Mesendoderm (in vitro differentiated cells): ENCODE measurements at regions not wholly inside any gene's neighbourhood (a gene's known extent, or its start where the extent isn't known, plus 50 kb on each side); places are given as distances from the start of the nearest gene placed in this dataset.

Experiments used
- DNase-seq: peaks from one replicate; pipeline ENCODE4 v3.0.0; 2013
- H2AK5ac ChIP-seq: 2 replicates; pipeline ENCODE4 v1.6.1; 2013; ENCODE audit warnings: low read length, inconsistent platforms
- H2BK120ac ChIP-seq: 2 replicates; pipeline ENCODE4 v1.6.1; 2013; ENCODE audit warnings: low read depth, mild to moderate bottlenecking, low read length, moderate library complexity, mixed read lengths
- H2BK15ac ChIP-seq: replicated peaks from 2 replicates; pipeline ENCODE4 v1.6.1; 2013; ENCODE audit warnings: low read depth, mild to moderate bottlenecking, moderate library complexity
- H2BK5ac ChIP-seq: 2 replicates; pipeline ENCODE4 v1.6.1; 2013; ENCODE audit warnings: low read length, inconsistent platforms
- H3K18ac ChIP-seq: 2 replicates; pipeline ENCODE4 v1.6.1; 2013; ENCODE audit warnings: mild to moderate bottlenecking, low read length, mixed read lengths
- H3K23ac ChIP-seq: one replicate; pipeline ENCODE4 v1.6.1; 2013; ENCODE audit warnings: low read length
- H3K27ac ChIP-seq: 2 replicates; pipeline ENCODE4 v1.5.1; 2013; ENCODE audit warnings: low read depth, mild to moderate bottlenecking, inconsistent platforms, low read length, moderate library complexity
- H3K27me3 ChIP-seq: 2 replicates; pipeline ENCODE4 v1.6.1; 2013; ENCODE audit warnings: low read length, control low read depth, mild to moderate bottlenecking, inconsistent platforms; ENCODE audit not compliant: insufficient read depth, poor library complexity
- H3K36me3 ChIP-seq: 2 replicates; pipeline ENCODE4 v1.6.1; 2013; ENCODE audit warnings: low read length, inconsistent platforms; ENCODE audit not compliant: control insufficient read depth, insufficient read depth
- H3K4ac ChIP-seq: one replicate; pipeline ENCODE4 v1.6.1; 2013; ENCODE audit warnings: low read depth, mild to moderate bottlenecking, low read length, moderate library complexity
- H3K4me1 ChIP-seq: 2 replicates; pipeline ENCODE4 v1.6.1; 2013; ENCODE audit warnings: low read depth, low read length, inconsistent platforms; ENCODE audit not compliant: control insufficient read depth
- H3K4me2 ChIP-seq: 2 replicates; pipeline ENCODE4 v1.6.1; 2013; ENCODE audit warnings: low read length
- H3K4me3 ChIP-seq: 2 replicates; pipeline ENCODE4 v1.5.1; 2013; ENCODE audit warnings: mild to moderate bottlenecking, low read length
- H3K56ac ChIP-seq: one replicate; pipeline ENCODE4 v1.6.1; 2013; ENCODE audit warnings: low read length
- H3K79me1 ChIP-seq: 2 replicates; pipeline ENCODE4 v1.6.1; 2013; ENCODE audit warnings: low read length, inconsistent platforms
- H3K79me2 ChIP-seq: 2 replicates; pipeline ENCODE4 v1.6.1; 2013; ENCODE audit warnings: mild to moderate bottlenecking, low read length; ENCODE audit not compliant: control insufficient read depth, insufficient read depth
- H3K9ac ChIP-seq: 2 replicates; pipeline ENCODE4 v1.6.1; 2013; ENCODE audit warnings: low read length, inconsistent platforms
- H4K5ac ChIP-seq: one replicate; pipeline ENCODE4 v1.6.1; 2013; ENCODE audit warnings: low read length
- H4K8ac ChIP-seq: one replicate; pipeline ENCODE4 v1.6.1; 2013; ENCODE audit warnings: low read depth, mild to moderate bottlenecking, control low read depth, low read length, moderate library complexity
- WGBS: extraction: QIAGEN DNeasy Blood & Tissue Kit; methylation state at CpG from one replicate; pipeline ENCODE4 v1.1.7; 2013; ENCODE audit warnings: low lambda C conversion rate, missing lambda C conversion rate; ENCODE audit not compliant: insufficient coverage; ENCODE audit errors: extremely low coverage; 5-methylcytosine and 5-hydroxymethylcytosine counted together

DNA sequence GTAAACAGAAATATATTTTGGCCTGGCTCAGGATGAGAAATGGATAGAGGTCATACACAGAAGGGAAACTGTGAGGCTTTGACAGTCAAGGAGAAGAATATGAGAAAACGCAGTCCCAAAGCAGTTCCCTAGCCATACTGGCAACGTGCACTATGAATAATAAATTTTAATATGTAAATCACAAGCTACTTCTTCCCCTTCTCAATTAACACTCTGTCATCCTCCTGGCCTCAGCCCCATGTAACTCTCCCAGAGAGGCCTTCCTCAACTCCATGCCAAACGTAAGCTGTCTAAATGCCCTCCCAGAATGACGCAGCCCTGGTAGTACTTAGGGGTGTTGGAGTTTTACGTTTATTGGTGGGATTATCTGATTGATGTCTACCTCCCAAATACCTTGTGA is 732.6 kb downstream of the LIG4 start:
- Histone ChIP-seq H2AK5ac (no peak overlapping the region), H4K8ac (no peak overlapping the region), H3K36me3 (no peaks in the 10 kb centered on the region), H3K27me3 (no peaks in the 10 kb centered on the region), H3K27ac (no peak overlapping the region), H2BK5ac (no peak overlapping the region), H3K56ac (no peak overlapping the region), H2BK120ac (no peak overlapping the region), H3K9ac (no peak overlapping the region), H4K5ac (no peak overlapping the region), H3K23ac (no peak overlapping the region), H3K79me1 (peaks cover 2% of the 10 kb centered on the region), H2BK15ac (no peak overlapping the region), H3K4ac (no peak overlapping the region), H3K4me3 (no peak overlapping the region), H3K4me1 (no peaks in the 10 kb centered on the region), H3K79me2 (no peaks in the 10 kb centered on the region), H3K4me2 (no peak overlapping the region), H3K18ac (no peak overlapping the region)
- no peak for DNase-seq
- WGBS = no CpG with 5 or more reads among the region's 5 CpGs

DNA sequence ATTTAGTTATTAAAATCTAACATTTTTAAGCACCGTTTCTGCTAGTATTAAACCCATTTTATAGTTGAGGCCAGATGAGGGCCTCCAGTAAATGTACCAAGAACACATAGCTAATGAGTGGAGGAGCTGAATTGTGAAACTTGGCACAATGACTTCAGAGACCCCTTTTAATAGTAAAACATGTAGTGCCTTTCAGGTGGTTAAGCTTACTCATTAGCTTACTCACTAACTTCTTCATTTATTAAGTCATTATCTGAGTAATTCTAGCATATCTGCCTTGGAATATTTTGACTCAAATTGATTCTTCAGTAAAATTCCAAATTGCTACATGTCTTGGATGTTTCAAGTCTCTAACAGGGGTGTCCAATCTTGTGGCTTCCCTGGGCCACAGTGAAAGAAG is 735.2 kb downstream of the LIG4 start:
- no peak overlapping the region for H2AK5ac ChIP-seq
- H3K27me3 ChIP-seq = no peaks in the 10 kb centered on the region
- H2BK120ac ChIP-seq = no peak overlapping the region
- no peak overlapping the region for H4K5ac ChIP-seq
- no peaks in the 10 kb centered on the region for H3K4me1 ChIP-seq
- H3K4me3 ChIP-seq = no peak overlapping the region
- no peak overlapping the region for H2BK5ac ChIP-seq
- no peak overlapping the region for H3K56ac ChIP-seq
- no peak overlapping the region for H3K27ac ChIP-seq
- no peak overlapping the region for H4K8ac ChIP-seq
- H3K4ac ChIP-seq = no peak overlapping the region
- WGBS = no CpG with 5 or more reads among the region's 1 CpG
- peaks cover 2% of the 10 kb centered on the region for H3K79me1 ChIP-seq
- H3K79me2 ChIP-seq = no peaks in the 10 kb centered on the region
- H2BK15ac ChIP-seq = no peak overlapping the region
- H3K4me2 ChIP-seq = no peak overlapping the region
- no peak overlapping the region for H3K18ac ChIP-seq
- no peak for DNase-seq
- H3K36me3 ChIP-seq = no peaks in the 10 kb centered on the region
- no peak overlapping the region for H3K9ac ChIP-seq
- no peak overlapping the region for H3K23ac ChIP-seq

DNA sequence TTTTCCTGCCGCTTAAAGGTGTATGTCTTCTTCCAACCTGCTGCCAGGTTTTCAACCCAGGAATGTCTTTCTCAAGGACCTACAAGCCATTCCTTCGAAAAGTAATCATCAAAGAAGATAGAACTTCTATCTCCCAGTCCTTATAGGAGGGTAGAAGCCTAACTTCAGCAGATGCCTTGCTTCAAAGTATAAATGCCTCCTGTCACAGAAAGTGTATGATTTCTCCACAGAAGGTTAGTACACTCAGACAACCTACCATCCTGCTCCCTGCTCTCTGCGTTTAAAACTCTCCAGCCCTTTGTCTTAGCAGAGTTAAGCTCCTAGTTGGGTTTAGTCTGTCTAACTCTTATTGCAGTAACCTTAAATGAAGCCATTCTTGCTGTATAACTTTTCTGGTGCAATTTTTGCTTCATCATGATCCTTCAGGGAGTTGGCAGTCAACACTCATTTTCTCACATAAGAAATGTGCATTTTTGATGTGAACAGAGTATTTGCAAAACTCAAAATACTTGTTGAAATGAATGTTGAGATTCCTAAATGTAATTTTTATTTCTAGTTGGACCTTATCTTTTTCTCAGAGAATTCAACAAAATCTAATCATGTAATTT is 737.5 kb downstream of the LIG4 start:
- no peak overlapping the region for H3K23ac ChIP-seq
- no peak overlapping the region for H3K9ac ChIP-seq
- no peaks in the 10 kb centered on the region for H3K27me3 ChIP-seq
- no peaks in the 10 kb centered on the region for H3K36me3 ChIP-seq
- H3K4me2 ChIP-seq = no peak overlapping the region
- no peak overlapping the region for H4K8ac ChIP-seq
- H3K79me1 ChIP-seq = peaks cover 2% of the 10 kb centered on the region
- no peak overlapping the region for H2AK5ac ChIP-seq
- H3K18ac ChIP-seq = peak overlapping the region; percentile 28
- no CpG with 5 or more reads among the region's 3 CpGs for WGBS
- H2BK120ac ChIP-seq = no peak overlapping the region
- no peak for DNase-seq
- H3K4me3 ChIP-seq = no peak overlapping the region
- no peaks in the 10 kb centered on the region for H3K4me1 ChIP-seq
- no peaks in the 10 kb centered on the region for H3K79me2 ChIP-seq
- no peak overlapping the region for H2BK15ac ChIP-seq
- no peak overlapping the region for H3K56ac ChIP-seq
- no peak overlapping the region for H2BK5ac ChIP-seq
- H3K27ac ChIP-seq = no peak overlapping the region
- H3K4ac ChIP-seq = no peak overlapping the region
- H4K5ac ChIP-seq = no peak overlapping the region

DNA sequence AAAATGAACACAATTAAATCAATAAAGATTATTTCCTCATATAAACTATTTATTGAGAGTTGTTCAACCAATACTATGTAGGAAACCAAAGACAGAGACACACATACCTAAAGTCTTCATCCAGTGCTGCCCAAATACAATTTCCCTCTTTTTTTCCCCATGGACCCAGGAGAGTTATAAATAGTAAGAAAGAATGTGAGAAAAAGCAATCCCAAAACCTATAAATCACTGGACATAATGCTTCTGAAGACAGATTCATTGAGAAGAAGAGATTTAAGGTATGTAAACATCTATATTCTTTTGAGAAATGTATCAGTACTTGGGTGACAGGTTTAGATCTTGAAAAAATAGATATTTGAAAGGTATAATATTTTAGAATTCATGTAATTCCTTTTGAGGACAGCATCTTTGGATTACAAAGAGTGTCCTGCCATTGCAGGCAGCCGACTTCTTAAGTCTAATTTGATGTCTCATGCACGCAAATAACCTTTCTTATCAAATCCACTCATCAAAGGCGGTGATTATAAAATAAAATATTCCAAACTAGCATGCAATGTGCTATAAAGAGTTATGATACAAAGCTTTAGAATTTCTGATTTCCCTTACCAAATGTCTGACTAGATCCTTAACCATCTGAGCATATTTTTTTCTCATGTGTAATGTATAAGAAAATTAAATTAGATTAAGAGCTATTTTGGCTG is 739.4 kb downstream of the LIG4 start:
- WGBS = no CpG with 5 or more reads among the region's 3 CpGs
- no peak overlapping the region for H3K56ac ChIP-seq
- H2AK5ac ChIP-seq = no peak overlapping the region
- H3K27ac ChIP-seq = no peak overlapping the region
- H4K5ac ChIP-seq = no peak overlapping the region
- no peak overlapping the region for H3K4me3 ChIP-seq
- no peak for DNase-seq
- no peaks in the 10 kb centered on the region for H3K79me2 ChIP-seq
- H2BK5ac ChIP-seq = no peak overlapping the region
- H3K23ac ChIP-seq = no peak overlapping the region
- H3K36me3 ChIP-seq = no peaks in the 10 kb centered on the region
- H3K9ac ChIP-seq = no peak overlapping the region
- no peak overlapping the region for H3K4me2 ChIP-seq
- no peak overlapping the region for H2BK120ac ChIP-seq
- H3K27me3 ChIP-seq = no peaks in the 10 kb centered on the region
- no peaks in the 10 kb centered on the region for H3K4me1 ChIP-seq
- no peak overlapping the region for H3K4ac ChIP-seq
- H4K8ac ChIP-seq = no peak overlapping the region
- no peak overlapping the region for H2BK15ac ChIP-seq
- peaks cover 2% of the 10 kb centered on the region for H3K79me1 ChIP-seq
- H3K18ac ChIP-seq = no peak overlapping the region

DNA sequence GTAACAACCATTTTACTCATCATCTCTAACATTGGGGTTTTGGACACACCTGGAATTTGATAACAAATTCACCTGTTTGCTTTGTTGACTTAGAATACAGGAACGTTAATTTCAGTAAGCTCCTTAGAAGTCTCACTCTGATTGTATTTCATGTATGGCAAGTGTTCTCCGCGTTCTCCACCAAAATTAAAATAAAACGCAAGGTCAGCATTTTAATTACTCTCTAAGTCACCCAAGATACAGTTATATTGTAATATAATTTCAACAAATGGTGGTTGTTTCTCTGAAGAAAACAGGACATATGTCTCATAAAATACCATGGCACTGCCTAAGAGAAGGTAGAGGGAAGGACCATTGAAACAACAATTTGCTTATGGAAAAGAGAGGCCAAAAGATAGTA is 742.1 kb downstream of the LIG4 start:
- H3K79me1 ChIP-seq = no peaks in the 10 kb centered on the region
- H3K9ac ChIP-seq = no peak overlapping the region
- H3K4ac ChIP-seq = no peak overlapping the region
- no peak overlapping the region for H3K27ac ChIP-seq
- no peak overlapping the region for H4K5ac ChIP-seq
- no peaks in the 10 kb centered on the region for H3K4me1 ChIP-seq
- no peak overlapping the region for H4K8ac ChIP-seq
- no peaks in the 10 kb centered on the region for H3K36me3 ChIP-seq
- no peak for DNase-seq
- no peak overlapping the region for H2BK5ac ChIP-seq
- no peaks in the 10 kb centered on the region for H3K79me2 ChIP-seq
- no peaks in the 10 kb centered on the region for H3K27me3 ChIP-seq
- no peak overlapping the region for H2AK5ac ChIP-seq
- no peak overlapping the region for H2BK15ac ChIP-seq
- H3K23ac ChIP-seq = no peak overlapping the region
- no peak overlapping the region for H2BK120ac ChIP-seq
- no CpG with 5 or more reads among the region's 4 CpGs for WGBS
- no peak overlapping the region for H3K18ac ChIP-seq
- no peak overlapping the region for H3K56ac ChIP-seq
- H3K4me2 ChIP-seq = no peak overlapping the region
- H3K4me3 ChIP-seq = no peak overlapping the region
